Stimulated activated CD4-positive, alpha-beta T cell treated with anti-CD3 and anti-CD28 coated beads, Interleukin-15, amount 100 ng/mL, for 48 hours (primary cell): ENCODE measurements at regions not wholly inside any gene's neighbourhood (a gene's known extent, or its start where the extent isn't known, plus 50 kb on each side); places are given as distances from the start of the nearest gene placed in this dataset.

Experiments used
- DNase-seq, 2 donors: peaks; one replicate each; pipeline ENCODE4 v3.0.0-alpha.2; 2020; ENCODE audit warnings: low read depth in 2 of 2

- no peak for DNase-seq
These were observed 192.7 kb downstream of the ANAPC1 start for GRCh38 chr2:111691164-111691875.

GRCh38 chr2:111692311-111692710, 191.7 kb downstream of the ANAPC1 start:
- DNase-seq = no peak

- DNase-seq = no peak
These were observed 189.3 kb downstream of the ANAPC1 start for GRCh38 chr2:111694700-111695101.

- no peak for DNase-seq
These were observed 188.5 kb downstream of the ANAPC1 start for GRCh38 chr2:111695441-111696007.

- no peak for DNase-seq
These were observed 187.8 kb downstream of the ANAPC1 start for GRCh38 chr2:111696226-111696625.

GRCh38 chr2:111697560-111697959, 186.4 kb downstream of the ANAPC1 start:
- no peak for DNase-seq

- no peak for DNase-seq
These were observed 185.9 kb downstream of the ANAPC1 start for GRCh38 chr2:111698089-111698488.

GRCh38 chr2:111698743-111699554, 185.0 kb downstream of the ANAPC1 start:
- DNase-seq = peak; percentile 38 to 45

GRCh38 chr2:111701266-111701665, 182.7 kb downstream of the ANAPC1 start:
- no peak for DNase-seq

- no peak for DNase-seq
These were observed 182.2 kb downstream of the ANAPC1 start for GRCh38 chr2:111701798-111702118.

- no peak for DNase-seq
These were observed 181.7 kb downstream of the ANAPC1 start for GRCh38 chr2:111702119-111702803.

- DNase-seq = no peak
These were observed 181.2 kb downstream of the ANAPC1 start for GRCh38 chr2:111702804-111703196.

GRCh38 chr2:111703759-111704158, 180.2 kb downstream of the ANAPC1 start:
- no peak for DNase-seq

- DNase-seq = peak in 1 of 2 donors; percentile 21
These were observed 179.7 kb downstream of the ANAPC1 start for GRCh38 chr2:111704246-111704645.

- no peak for DNase-seq
These were observed 178.8 kb downstream of the ANAPC1 start for GRCh38 chr2:111705239-111705638.

GRCh38 chr2:111705711-111706336, 178.2 kb downstream of the ANAPC1 start:
- peak; percentile 57 to 60 for DNase-seq

GRCh38 chr2:111706481-111707001, 177.5 kb downstream of the ANAPC1 start:
- DNase-seq = no peak

- DNase-seq = no peak
These were observed 176.3 kb downstream of the ANAPC1 start for GRCh38 chr2:111707700-111708099.

GRCh38 chr2:111708476-111709180, 175.4 kb downstream of the ANAPC1 start:
- no peak for DNase-seq

- no peak for DNase-seq
These were observed 174.7 kb downstream of the ANAPC1 start for GRCh38 chr2:111709321-111709720.

GRCh38 chr2:111710085-111710484, 173.9 kb downstream of the ANAPC1 start:
- no peak for DNase-seq
